Heart left ventricle (tissue), 16 donors: ENCODE measurements at regions not wholly inside any gene's neighbourhood (a gene's known extent, or its start where the extent isn't known, plus 50 kb on each side); places are given as distances from the start of the nearest gene placed in this dataset.

Source experiments
- ATAC-seq, 4 donors: fragments of 200-7000 bp; cut with Tn5 transposase; one replicate each; pipeline ENCODE4 v1.9.1; 2020 to 2022; ENCODE audit warnings: moderate library complexity in 4 of 4, mild to moderate bottlenecking in 3 of 4, moderate number of reproducible peaks in 1 of 4
- DNase-seq, 5 donors: peaks; one replicate each; pipeline ENCODE4 v3.0.0-alpha.2; 2020
- H3K27ac ChIP-seq, 12 donors: fragments of 200-600 bp; sonication (generic) in 4 of 12; one replicate each; pipeline versions ENCODE4 v1.5.0 to v1.8.0; 2016 to 2022; ENCODE audit warnings: mild to moderate bottlenecking in 2 of 12
- H3K27me3 ChIP-seq, 9 donors: fragments of 200-600 bp; sonication (generic) in 2 of 9; one replicate each; pipeline versions ENCODE4 v1.5.1 to v1.8.0; 2016 to 2022; ENCODE audit warnings: mild to moderate bottlenecking in 3 of 9
- H3K36me3 ChIP-seq, 9 donors: fragments of 200-600 bp; sonication (generic) in 2 of 9; one replicate each; pipeline versions ENCODE4 v1.5.0 to v1.8.0; 2018 to 2022; ENCODE audit warnings: mild to moderate bottlenecking in 2 of 9
- H3K4me1 ChIP-seq, 12 donors: fragments of 200-600 bp; sonication (generic) in 4 of 12; one replicate each; pipeline versions ENCODE4 v1.5.0 to v1.8.0; 2016 to 2022; ENCODE audit warnings: mild to moderate bottlenecking in 3 of 12
- H3K4me3 ChIP-seq, 12 donors: fragments of 200-600 bp; sonication (generic) in 4 of 12; one replicate each; pipeline versions ENCODE4 v1.5.0 to v1.8.0; 2017 to 2022; ENCODE audit warnings: mild to moderate bottlenecking in 9 of 12, moderate library complexity in 4 of 12
- H3K9me3 ChIP-seq, 12 donors: fragments of 200-600 bp; sonication (generic) in 4 of 12; one replicate each; pipeline versions ENCODE4 v1.5.0 to v1.8.0; 2016 to 2022; ENCODE audit warnings: mild to moderate bottlenecking in 1 of 12
- POLR2A ChIP-seq, 2 donors: fragments of 450-650 bp; IDR thresholded peaks; one replicate each; pipeline ENCODE4 v1.6.1; 2017; ENCODE audit warnings: antibody characterized with exemption in 2 of 2, mild to moderate bottlenecking in 2 of 2, moderate library complexity in 2 of 2
- whole genome bisulfite sequencing, 4 donors: extraction: QIAGEN DNeasy Blood & Tissue Kit in 2 of 4; methylation state at CpG; one replicate each; pipeline versions ENCODE4 v1.1.5 to v1.1.7; 2013 to 2018; 5-methylcytosine and 5-hydroxymethylcytosine counted together
- intact Hi-C, 10 donors: fragments of 100-400 bp; cut with DNase I; formaldehyde crosslinking; loops; one replicate each; pipeline versions ENCODE4 v1.11.1 to v1.14.2; 2022
- TF ChIP-seq, protein P1 (sequence below), 12 donors: fragments of 200-600 bp; sonication (generic) in 4 of 12; IDR thresholded peaks; one replicate each; pipeline versions ENCODE4 v1.5.0 to v1.8.0; 2018 to 2022; ENCODE audit warnings: antibody characterized with exemption in 12 of 12, mild to moderate bottlenecking in 5 of 12
- donor health status: ischemic (EF 13 %, LVEDD 7.1; RV severe dilation, severe dysfunction).
- donor health status: healthy with polysubstance abuse.
- donor health status: DM: no; HTN: yes; CAD: no.
- donor health status: DM: no; HTN: no; CAD: no.
- donor health status: ischemic (EF 25% LVEDD 6.9; RV normal size, moderate dysfunction).
- donor health status: ischemic (EF 25% LVEDD 5.7; RV mildly dilated, moderate dysfunction).
- donor health status: healthy.
- donor health status: DM: yes; HTN: yes; CAD: no.
- donor health status: ischemic (EF 35%, LVEDD 5.7; RV mildly dilated, moderate dysfunction).
- donor health status: nonischemic (EF 11% LVEDD 7.7; RV severe dilation, severe dysfunction).
- donor health status: DM: yes; HTN: yes; CAD: no.
- donor health status: PGD.
- donor health status: ischemic (EF 29% LVEDD 5.4; RV normal size, mild dysfunction).
- donor health status: nonischemic (EF 23%, LVEDD 6.1; RV moderate dilation, normal function).

DNA sequence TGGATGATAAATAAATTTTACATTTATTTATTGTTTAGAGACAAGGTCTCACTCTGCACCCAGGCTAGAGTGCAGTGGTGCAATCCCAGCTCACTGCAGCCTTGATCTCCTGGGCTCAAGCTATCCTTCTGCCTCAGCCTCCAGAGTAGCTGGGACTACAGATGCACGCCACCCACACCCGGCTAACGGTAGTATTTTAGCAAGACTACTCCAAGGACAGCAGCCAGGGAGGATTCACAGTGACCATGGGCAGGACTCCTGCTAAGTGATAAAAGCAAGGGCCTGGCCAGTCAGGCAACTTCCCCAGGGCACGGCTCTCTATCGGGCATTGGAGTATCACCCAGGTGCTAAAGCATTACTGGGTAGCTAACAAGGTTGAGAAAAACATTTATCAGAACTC, 55.4 kb downstream of the ARL6IP4 start:
- 81 to 93% (median 88%) methylated on average over 5 of the region's 5 CpGs for WGBS, 4 donors
- no peak for ATAC-seq
- H3K4me3 ChIP-seq = no peak overlapping the region
- peaks cover 0 to 16% (median 4%) of the 10 kb centered on the region in 12 donors for H3K4me1 ChIP-seq
- no peak overlapping the region for H3K27ac ChIP-seq
- H3K27me3 ChIP-seq = no peaks in the 10 kb centered on the region
- TF ChIP-seq, protein P1, sequence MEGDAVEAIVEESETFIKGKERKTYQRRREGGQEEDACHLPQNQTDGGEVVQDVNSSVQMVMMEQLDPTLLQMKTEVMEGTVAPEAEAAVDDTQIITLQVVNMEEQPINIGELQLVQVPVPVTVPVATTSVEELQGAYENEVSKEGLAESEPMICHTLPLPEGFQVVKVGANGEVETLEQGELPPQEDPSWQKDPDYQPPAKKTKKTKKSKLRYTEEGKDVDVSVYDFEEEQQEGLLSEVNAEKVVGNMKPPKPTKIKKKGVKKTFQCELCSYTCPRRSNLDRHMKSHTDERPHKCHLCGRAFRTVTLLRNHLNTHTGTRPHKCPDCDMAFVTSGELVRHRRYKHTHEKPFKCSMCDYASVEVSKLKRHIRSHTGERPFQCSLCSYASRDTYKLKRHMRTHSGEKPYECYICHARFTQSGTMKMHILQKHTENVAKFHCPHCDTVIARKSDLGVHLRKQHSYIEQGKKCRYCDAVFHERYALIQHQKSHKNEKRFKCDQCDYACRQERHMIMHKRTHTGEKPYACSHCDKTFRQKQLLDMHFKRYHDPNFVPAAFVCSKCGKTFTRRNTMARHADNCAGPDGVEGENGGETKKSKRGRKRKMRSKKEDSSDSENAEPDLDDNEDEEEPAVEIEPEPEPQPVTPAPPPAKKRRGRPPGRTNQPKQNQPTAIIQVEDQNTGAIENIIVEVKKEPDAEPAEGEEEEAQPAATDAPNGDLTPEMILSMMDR (IDR thresholded peaks at IDR 0.05) = no peak
- no peak for TF ChIP-seq POLR2A (IDR thresholded peaks at IDR 0.05)
- H3K9me3 ChIP-seq = no peaks in the 10 kb centered on the region
- intact Hi-C loops = no loop called here
- no peak for DNase-seq
- H3K36me3 ChIP-seq = peaks cover 0 to 30% (median 19%) of the 10 kb centered on the region in 9 donors

DNA sequence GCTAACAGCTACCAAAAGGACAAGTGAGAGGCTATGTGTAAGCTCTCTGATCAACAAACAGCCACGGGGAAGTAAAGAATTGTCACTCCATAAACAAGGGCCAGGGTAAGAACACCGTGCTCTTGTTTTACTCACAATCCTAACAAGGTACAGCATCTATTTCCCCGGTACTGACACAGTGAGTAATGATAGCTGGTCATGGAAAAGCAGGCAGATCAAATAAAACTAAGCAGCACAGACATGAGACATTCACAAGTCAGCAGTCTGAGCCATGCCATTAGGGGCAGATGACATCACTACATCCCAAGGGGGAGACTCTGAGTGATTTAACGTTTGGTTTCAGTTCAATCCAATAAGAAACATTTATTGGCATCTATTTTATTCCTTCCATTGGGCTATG, 54.4 kb downstream of the ARL6IP4 start:
- Histone ChIP-seq H3K4me1 (peaks cover 0 to 16% (median 4%) of the 10 kb centered on the region in 12 donors), H3K36me3 (peaks cover 0 to 40% (median 22%) of the 10 kb centered on the region in 9 donors), H3K9me3 (no peaks in the 10 kb centered on the region), H3K27me3 (no peaks in the 10 kb centered on the region), H3K27ac (peak overlapping the region in 1 of 12 donors; percentile 15), H3K4me3 (no peak overlapping the region)
- DNase-seq (no peak), ATAC-seq (peak in 2 of 4 donors; percentile 40 to 59)
- 39 to 57% (median 52%) methylated on average over 4 of the region's 4 CpGs for WGBS, 4 donors
- no peak for TF ChIP-seq POLR2A (IDR thresholded peaks at IDR 0.05)
- intact Hi-C loops = no loop called here

DNA sequence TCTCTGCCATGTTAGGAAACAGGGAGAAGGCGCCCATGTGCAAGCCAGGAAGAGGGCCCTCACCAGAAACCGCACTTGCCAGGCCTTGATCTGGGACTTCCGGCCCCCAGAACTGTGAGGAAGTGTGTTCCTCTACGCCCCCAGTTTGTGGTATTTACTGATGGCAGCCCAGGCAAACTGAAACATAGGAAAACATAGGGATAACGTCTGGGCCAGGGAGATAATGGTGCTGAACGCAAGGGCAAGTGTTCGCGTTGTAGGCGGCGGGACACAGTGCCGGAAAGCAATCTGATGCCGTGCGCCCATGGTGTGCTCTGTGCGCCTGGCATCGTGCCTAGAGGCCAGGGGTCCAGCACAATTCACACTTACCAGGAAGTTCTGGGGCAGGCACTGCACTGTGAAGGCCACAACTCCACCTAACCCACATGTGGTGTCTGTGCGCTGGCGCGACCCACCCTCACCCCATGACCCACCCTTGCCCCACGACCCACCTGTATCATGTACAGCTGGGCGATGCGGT, 53.6 kb downstream of the ARL6IP4 start:
- ATAC-seq (peak in 1 of 4 donors; percentile 35), DNase-seq (no peak)
- 78 to 92% (median 79%) methylated on average over 21 of the region's 21 CpGs for WGBS, 4 donors
- Histone ChIP-seq H3K9me3 (no peaks in the 10 kb centered on the region), H3K4me3 (no peak overlapping the region), H3K36me3 (peaks cover 0 to 46% (median 25%) of the 10 kb centered on the region in 9 donors), H3K27me3 (no peaks in the 10 kb centered on the region), H3K4me1 (peaks cover 0 to 16% (median 4%) of the 10 kb centered on the region in 12 donors), H3K27ac (no peak overlapping the region)
- no peak for TF ChIP-seq POLR2A (IDR thresholded peaks at IDR 0.05)
- TF ChIP-seq, protein P1 (IDR thresholded peaks at IDR 0.05) = no peak
- intact Hi-C loops = no loop called here

DNA sequence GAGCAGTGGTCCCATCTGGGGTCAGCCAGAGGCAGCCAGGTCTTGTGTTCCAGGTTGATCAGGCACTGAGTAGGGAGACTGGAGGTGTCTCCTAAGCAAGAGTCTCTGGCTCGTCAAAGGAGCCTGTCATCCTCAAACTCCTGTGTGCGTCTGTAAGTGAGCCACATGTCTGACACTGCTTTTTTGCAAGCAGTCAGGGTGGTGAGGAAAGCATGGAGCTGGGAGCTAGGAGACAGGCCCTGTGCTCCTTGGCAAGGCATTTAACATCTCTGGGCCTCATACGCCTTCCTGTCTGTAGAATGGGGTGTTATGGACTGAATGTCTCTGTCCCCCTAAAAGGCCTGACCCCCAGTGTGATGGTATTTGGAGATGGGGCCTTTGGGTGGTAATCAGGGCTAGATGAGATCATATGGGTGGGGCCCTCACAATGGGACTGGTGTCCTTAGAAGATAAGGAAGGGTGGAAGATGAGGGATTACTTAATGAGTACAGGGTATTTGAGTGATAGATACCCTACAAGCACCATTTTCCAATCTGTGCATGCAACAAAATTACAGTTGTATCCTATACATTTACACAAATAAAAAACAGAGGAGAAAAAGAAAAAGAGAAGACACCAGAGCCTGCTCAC, 53.0 kb downstream of the ARL6IP4 start:
- WGBS, 4 donors = 85 to 93% (median 90%) methylated on average over 2 to 3 of the region's 3 CpGs
- Histone ChIP-seq H3K4me1 (peaks cover 0 to 16% (median 4%) of the 10 kb centered on the region in 12 donors), H3K4me3 (no peak overlapping the region), H3K27ac (no peak overlapping the region), H3K27me3 (no peaks in the 10 kb centered on the region), H3K9me3 (no peaks in the 10 kb centered on the region), H3K36me3 (peaks cover 0 to 46% (median 25%) of the 10 kb centered on the region in 9 donors)
- no peak for TF ChIP-seq POLR2A (IDR thresholded peaks at IDR 0.05)
- TF ChIP-seq, protein P1 (IDR thresholded peaks at IDR 0.05) = no peak
- ATAC-seq = no peak
- intact Hi-C loops = no loop called here
- DNase-seq = no peak
